Rectal smooth muscle tissue (tissue), 1 donor: ENCODE measurements at regions not wholly inside any gene's neighbourhood (a gene's known extent, or its start where the extent isn't known, plus 50 kb on each side); places are given as distances from the start of the nearest gene placed in this dataset.
A peak's percentile ranks its signal among the peaks of the same experiment; 100 is the strongest.

Experiments
- H3K27ac ChIP-seq: one replicate; pipeline ENCODE4 v1.7.0; 2013; ENCODE audit warnings: low read depth, low read length, inconsistent platforms
- H3K27me3 ChIP-seq: one replicate; pipeline ENCODE4 v1.7.0; 2013; ENCODE audit warnings: low read length; ENCODE audit not compliant: control insufficient read depth, insufficient read depth
- H3K36me3 ChIP-seq: one replicate; pipeline ENCODE4 v1.7.0; 2013; ENCODE audit warnings: low read length; ENCODE audit not compliant: control insufficient read depth, insufficient read depth
- H3K4me1 ChIP-seq: one replicate; pipeline ENCODE4 v1.7.0; 2013; ENCODE audit warnings: low read length; ENCODE audit not compliant: control insufficient read depth, insufficient read depth
- H3K4me3 ChIP-seq: one replicate; pipeline ENCODE4 v1.7.0; 2013; ENCODE audit warnings: low read length
- H3K9ac ChIP-seq: one replicate; pipeline ENCODE4 v1.7.0; 2013; ENCODE audit warnings: low read length

GRCh38 chr15:97420130-97420529, 540.4 kb upstream of the ARRDC4 start:
- Histone ChIP-seq H3K36me3 (no peaks in the 10 kb centered on the region), H3K9ac (no peak overlapping the region), H3K4me1 (no peaks in the 10 kb centered on the region), H3K27ac (no peak overlapping the region), H3K4me3 (no peak overlapping the region), H3K27me3 (no peaks in the 10 kb centered on the region)

- Histone ChIP-seq H3K9ac (no peak overlapping the region), H3K4me1 (no peaks in the 10 kb centered on the region), H3K36me3 (no peaks in the 10 kb centered on the region), H3K27ac (no peak overlapping the region), H3K4me3 (no peak overlapping the region), H3K27me3 (no peaks in the 10 kb centered on the region)
Observed at GRCh38 chr15:97425596-97425995, 534.9 kb upstream of the ARRDC4 start.

GRCh38 chr15:97443101-97443500, 517.4 kb upstream of the ARRDC4 start:
- Histone ChIP-seq H3K27ac (no peak overlapping the region), H3K4me3 (no peak overlapping the region), H3K36me3 (no peaks in the 10 kb centered on the region)

GRCh38 chr15:97446138-97446537, 514.4 kb upstream of the ARRDC4 start:
- Histone ChIP-seq H3K27ac (no peak overlapping the region), H3K36me3 (no peaks in the 10 kb centered on the region), H3K27me3 (no peaks in the 10 kb centered on the region), H3K9ac (no peak overlapping the region), H3K4me1 (no peaks in the 10 kb centered on the region), H3K4me3 (no peak overlapping the region)

More at GRCh38 chr15:97443101-97443500, 517.4 kb upstream of the ARRDC4 start:
- Histone ChIP-seq H3K4me1 (no peaks in the 10 kb centered on the region), H3K27me3 (no peaks in the 10 kb centered on the region), H3K9ac (no peak overlapping the region)

- Histone ChIP-seq H3K4me3 (no peak overlapping the region), H3K27me3 (no peaks in the 10 kb centered on the region), H3K27ac (no peak overlapping the region), H3K9ac (no peak overlapping the region), H3K36me3 (no peaks in the 10 kb centered on the region), H3K4me1 (peaks cover 6% of the 10 kb centered on the region)
Observed at GRCh38 chr15:97456521-97457202, 503.8 kb upstream of the ARRDC4 start.

- Histone ChIP-seq H3K36me3 (no peaks in the 10 kb centered on the region), H3K27me3 (no peaks in the 10 kb centered on the region), H3K4me3 (no peak overlapping the region), H3K4me1 (peaks cover 9% of the 10 kb centered on the region), H3K27ac (no peak overlapping the region), H3K9ac (no peak overlapping the region)
Observed at GRCh38 chr15:97457203-97457847, 503.2 kb upstream of the ARRDC4 start.

- Histone ChIP-seq H3K36me3 (no peaks in the 10 kb centered on the region), H3K9ac (no peak overlapping the region), H3K27ac (no peak overlapping the region), H3K27me3 (no peaks in the 10 kb centered on the region), H3K4me1 (peaks cover 10% of the 10 kb centered on the region), H3K4me3 (no peak overlapping the region)
Observed at GRCh38 chr15:97459771-97460170, 500.7 kb upstream of the ARRDC4 start.

GRCh38 chr15:97461226-97461625, 499.3 kb upstream of the ARRDC4 start:
- H3K27me3 ChIP-seq: no peaks in the 10 kb centered on the region
- H3K27ac ChIP-seq: peak overlapping the region; percentile 24
- no peaks in the 10 kb centered on the region for H3K36me3 ChIP-seq
- no peak overlapping the region for H3K9ac ChIP-seq
- H3K4me3 ChIP-seq: no peak overlapping the region
- peaks cover 10% of the 10 kb centered on the region for H3K4me1 ChIP-seq

- H3K27ac ChIP-seq: no peak overlapping the region
- H3K4me1 ChIP-seq: peaks cover 10% of the 10 kb centered on the region
- no peak overlapping the region for H3K4me3 ChIP-seq
- no peak overlapping the region for H3K9ac ChIP-seq
- no peaks in the 10 kb centered on the region for H3K27me3 ChIP-seq
- H3K36me3 ChIP-seq: no peaks in the 10 kb centered on the region
Observed at GRCh38 chr15:97463696-97464095, 496.8 kb upstream of the ARRDC4 start.

- Histone ChIP-seq H3K4me3 (no peak overlapping the region), H3K27me3 (no peaks in the 10 kb centered on the region), H3K27ac (no peak overlapping the region), H3K36me3 (no peaks in the 10 kb centered on the region), H3K4me1 (no peaks in the 10 kb centered on the region), H3K9ac (no peak overlapping the region)
Observed at GRCh38 chr15:97470417-97470816, 490.1 kb upstream of the ARRDC4 start.

GRCh38 chr15:97473627-97474026, 486.9 kb upstream of the ARRDC4 start:
- H3K36me3 ChIP-seq: no peaks in the 10 kb centered on the region
- no peak overlapping the region for H3K4me3 ChIP-seq
- no peaks in the 10 kb centered on the region for H3K27me3 ChIP-seq
- H3K27ac ChIP-seq: no peak overlapping the region
- no peaks in the 10 kb centered on the region for H3K4me1 ChIP-seq
- H3K9ac ChIP-seq: no peak overlapping the region

GRCh38 chr15:97479957-97480356, 480.5 kb upstream of the ARRDC4 start:
- Histone ChIP-seq H3K27ac (no peak overlapping the region), H3K9ac (no peak overlapping the region), H3K4me3 (no peak overlapping the region), H3K27me3 (no peaks in the 10 kb centered on the region), H3K4me1 (no peaks in the 10 kb centered on the region), H3K36me3 (no peaks in the 10 kb centered on the region)

- Histone ChIP-seq H3K4me1 (no peaks in the 10 kb centered on the region), H3K27ac (no peak overlapping the region), H3K9ac (no peak overlapping the region), H3K4me3 (no peak overlapping the region), H3K27me3 (no peaks in the 10 kb centered on the region), H3K36me3 (no peaks in the 10 kb centered on the region)
Observed at GRCh38 chr15:97482521-97482920, 478.0 kb upstream of the ARRDC4 start.
